Fibroblast of lung (primary cell): ENCODE measurements at regions not wholly inside any gene's neighbourhood (a gene's known extent, or its start where the extent isn't known, plus 50 kb on each side); places are given as distances from the start of the nearest gene placed in this dataset.

Experiments
- DNase-seq, 2 donors: peaks; one replicate each; pipeline versions ENCODE4 v3.0.0 to v3.0.0-alpha.2; 2010; ENCODE audit warnings: low read depth in 2 of 2
- H2AFZ ChIP-seq: 2 replicates; pipeline ENCODE4 v1.5.1; 2012; ENCODE audit warnings: low read length, control low read depth, inconsistent platforms
- H3K27ac ChIP-seq: 2 replicates; pipeline ENCODE4 v1.5.1; 2011; ENCODE audit warnings: low read length, control low read depth; ENCODE audit not compliant: insufficient read depth
- H3K27me3 ChIP-seq: 2 replicates; pipeline ENCODE4 v1.5.1; 2011; ENCODE audit warnings: mild to moderate bottlenecking, low read length; ENCODE audit not compliant: control insufficient read depth, insufficient read depth
- H3K36me3 ChIP-seq: 2 replicates; pipeline ENCODE4 v1.5.1; 2011; ENCODE audit warnings: low read length; ENCODE audit not compliant: control insufficient read depth, insufficient read depth
- H3K4me1 ChIP-seq: 2 replicates; pipeline ENCODE4 v1.5.1; 2011; ENCODE audit warnings: low read length; ENCODE audit not compliant: control insufficient read depth, insufficient read depth; ENCODE audit errors: extremely low read depth
- H3K4me2 ChIP-seq: 2 replicates; pipeline ENCODE4 v1.5.1; 2011; ENCODE audit warnings: low read length, control low read depth; ENCODE audit not compliant: insufficient read depth; ENCODE audit errors: extremely low read depth
- H3K4me3 ChIP-seq, 4 experiments: fragments of 200-600 bp in 1 of 4; sonication (generic) in 1 of 4; replicated peaks in 1 of 4; 2 replicates each; pipeline ENCODE4 v1.5.1; 2011 to 2016; ENCODE audit warnings: low read length in 4 of 4, low read depth in 3 of 4, mild to moderate bottlenecking in 3 of 4, control low read depth in 2 of 4, inconsistent platforms in 1 of 4, mixed read lengths in 1 of 4; ENCODE audit not compliant: insufficient read depth in 1 of 4; ENCODE audit errors: control extremely low read depth in 1 of 4
- H3K79me2 ChIP-seq: 2 replicates; pipeline ENCODE4 v1.5.1; 2012; ENCODE audit warnings: mild to moderate bottlenecking, low read length, inconsistent platforms; ENCODE audit not compliant: control insufficient read depth, insufficient read depth
- H3K9ac ChIP-seq: 2 replicates; pipeline ENCODE4 v1.5.1; 2011; ENCODE audit warnings: mild to moderate bottlenecking, low read length, control low read depth; ENCODE audit not compliant: insufficient read depth
- H3K9me3 ChIP-seq: 2 replicates; pipeline ENCODE4 v1.5.1; 2012; ENCODE audit warnings: low read depth, low read length; ENCODE audit not compliant: control insufficient read depth, insufficient read depth
- H4K20me1 ChIP-seq: 2 replicates; pipeline ENCODE4 v1.5.1; 2011; ENCODE audit warnings: low read length; ENCODE audit not compliant: control insufficient read depth, insufficient read depth; ENCODE audit errors: extremely low read depth
- CTCF ChIP-seq, 2 donors: IDR thresholded peaks in 1 of 2; conservative IDR thresholded peaks in 1 of 2; 1 replicate in 1 of 2; 2 replicates in 1 of 2; pipeline ENCODE4 v1.5.1; 2011 to 2012; ENCODE audit warnings: low read length in 2 of 2, control low read depth in 1 of 2, inconsistent platforms in 1 of 2, low read depth in 1 of 2, mild to moderate bottlenecking in 1 of 2
- EZH2 ChIP-seq: IDR thresholded peaks from 2 replicates; pipeline ENCODE4 v1.5.1; 2012; ENCODE audit warnings: low read length, control low read depth, mild to moderate bottlenecking; ENCODE audit errors: missing control alignments

- H3K4me1 ChIP-seq = peaks cover 5% of the 10 kb centered on the region
- DNase-seq = no peak
- H3K4me3 ChIP-seq = no peak overlapping the region
- H3K4me2 ChIP-seq = no peak overlapping the region
- H3K36me3 ChIP-seq = no peaks in the 10 kb centered on the region
- no peaks in the 10 kb centered on the region for H3K9me3 ChIP-seq
- H3K9ac ChIP-seq = no peak overlapping the region
- TF ChIP-seq EZH2 = no peak
- no peak for TF ChIP-seq CTCF (conservative IDR thresholded peaks at IDR 0.05 in 1 of 2, IDR thresholded peaks at IDR 0.05 in 1 of 2; ENCODE audit: low read depth in 1 of 2, low read length in 2 of 2)
- H3K27me3 ChIP-seq = no peaks in the 10 kb centered on the region
- H2AFZ ChIP-seq = no peak overlapping the region
- H3K79me2 ChIP-seq = no peaks in the 10 kb centered on the region
- H4K20me1 ChIP-seq = no peaks in the 10 kb centered on the region
- H3K27ac ChIP-seq = no peak overlapping the region
Observed at GRCh38 chr3:187941848-187942194, 196.6 kb upstream of the BCL6 start.

- Histone ChIP-seq H3K27ac (no peak overlapping the region), H4K20me1 (no peaks in the 10 kb centered on the region), H3K4me2 (no peak overlapping the region), H3K9me3 (no peaks in the 10 kb centered on the region), H3K36me3 (no peaks in the 10 kb centered on the region), H2AFZ (no peak overlapping the region), H3K27me3 (no peaks in the 10 kb centered on the region), H3K4me3 (no peak overlapping the region), H3K4me1 (peaks cover 5% of the 10 kb centered on the region), H3K9ac (no peak overlapping the region), H3K79me2 (no peaks in the 10 kb centered on the region)
- TF ChIP-seq CTCF (conservative IDR thresholded peaks at IDR 0.05 in 1 of 2, IDR thresholded peaks at IDR 0.05 in 1 of 2; ENCODE audit: low read depth in 1 of 2, low read length in 2 of 2) = no peak
- TF ChIP-seq EZH2 = no peak
- DNase-seq = no peak
Observed at GRCh38 chr3:187942658-187943241, 197.5 kb upstream of the BCL6 start.

- no peaks in the 10 kb centered on the region for H3K36me3 ChIP-seq
- TF ChIP-seq EZH2 (no peak), CTCF (conservative IDR thresholded peaks at IDR 0.05 in 1 of 2, IDR thresholded peaks at IDR 0.05 in 1 of 2; ENCODE audit: low read depth in 1 of 2, low read length in 2 of 2) (no peak)
- no peak overlapping the region for H2AFZ ChIP-seq
- no peak overlapping the region for H3K4me2 ChIP-seq
- no peak overlapping the region for H3K9ac ChIP-seq
- DNase-seq = peak in 1 of 2 donors; percentile 42
- H3K27me3 ChIP-seq = no peaks in the 10 kb centered on the region
- peaks cover 5% of the 10 kb centered on the region for H3K4me1 ChIP-seq
- no peaks in the 10 kb centered on the region for H3K79me2 ChIP-seq
- no peaks in the 10 kb centered on the region for H4K20me1 ChIP-seq
- no peak overlapping the region for H3K27ac ChIP-seq
- no peaks in the 10 kb centered on the region for H3K9me3 ChIP-seq
- H3K4me3 ChIP-seq = no peak overlapping the region
Observed at GRCh38 chr3:187943677-187944389, 198.6 kb upstream of the BCL6 start.
